Retinal pigment epithelial cell (primary cell): ENCODE measurements at regions not wholly inside any gene's neighbourhood (a gene's known extent, or its start where the extent isn't known, plus 50 kb on each side); places are given as distances from the start of the nearest gene placed in this dataset.

Experiments
- DNase-seq: peaks from one replicate; pipeline ENCODE4 v3.0.0-alpha.2; 2010; ENCODE audit warnings: low read depth
- H3K4me3 ChIP-seq: 2 replicates; pipeline ENCODE4 v1.5.1; 2011; ENCODE audit warnings: mild to moderate bottlenecking, low read length, control low read depth, moderate library complexity
- TF ChIP-seq, protein P1 (sequence below): conservative IDR thresholded peaks from 2 replicates; pipeline ENCODE4 v1.5.1; 2011; ENCODE audit warnings: low read depth, low read length, control low read depth, inconsistent platforms

DNA sequence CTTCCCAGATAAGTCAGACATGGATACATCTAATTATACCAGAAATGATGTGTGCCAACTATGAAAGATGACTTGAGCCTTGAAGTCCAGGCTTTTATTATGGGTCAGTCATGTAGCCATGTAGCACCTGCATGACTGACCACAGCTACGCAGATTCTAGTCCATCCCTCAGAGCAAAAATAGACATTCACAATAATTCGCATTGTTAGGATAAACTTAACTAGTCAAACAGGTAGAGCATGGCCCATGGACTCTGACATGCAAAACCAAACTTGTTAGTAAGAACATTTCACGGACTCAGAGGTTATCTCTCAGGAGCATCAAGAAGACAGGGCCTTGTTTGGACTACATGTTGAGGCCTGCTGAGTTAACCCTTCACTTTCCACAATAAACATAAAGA, 132.6 kb downstream of the PWWP3B start:
- no peak overlapping the region for H3K4me3 ChIP-seq
- no peak for DNase-seq
- TF ChIP-seq, protein P1, sequence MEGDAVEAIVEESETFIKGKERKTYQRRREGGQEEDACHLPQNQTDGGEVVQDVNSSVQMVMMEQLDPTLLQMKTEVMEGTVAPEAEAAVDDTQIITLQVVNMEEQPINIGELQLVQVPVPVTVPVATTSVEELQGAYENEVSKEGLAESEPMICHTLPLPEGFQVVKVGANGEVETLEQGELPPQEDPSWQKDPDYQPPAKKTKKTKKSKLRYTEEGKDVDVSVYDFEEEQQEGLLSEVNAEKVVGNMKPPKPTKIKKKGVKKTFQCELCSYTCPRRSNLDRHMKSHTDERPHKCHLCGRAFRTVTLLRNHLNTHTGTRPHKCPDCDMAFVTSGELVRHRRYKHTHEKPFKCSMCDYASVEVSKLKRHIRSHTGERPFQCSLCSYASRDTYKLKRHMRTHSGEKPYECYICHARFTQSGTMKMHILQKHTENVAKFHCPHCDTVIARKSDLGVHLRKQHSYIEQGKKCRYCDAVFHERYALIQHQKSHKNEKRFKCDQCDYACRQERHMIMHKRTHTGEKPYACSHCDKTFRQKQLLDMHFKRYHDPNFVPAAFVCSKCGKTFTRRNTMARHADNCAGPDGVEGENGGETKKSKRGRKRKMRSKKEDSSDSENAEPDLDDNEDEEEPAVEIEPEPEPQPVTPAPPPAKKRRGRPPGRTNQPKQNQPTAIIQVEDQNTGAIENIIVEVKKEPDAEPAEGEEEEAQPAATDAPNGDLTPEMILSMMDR: no peak

- no peak overlapping the region for H3K4me3 ChIP-seq
- DNase-seq: peak; percentile 48
- TF ChIP-seq, protein P1: no peak
These were observed 134.2 kb downstream of the PWWP3B start for GRCh38 chrX:106302304-106302703.

DNA sequence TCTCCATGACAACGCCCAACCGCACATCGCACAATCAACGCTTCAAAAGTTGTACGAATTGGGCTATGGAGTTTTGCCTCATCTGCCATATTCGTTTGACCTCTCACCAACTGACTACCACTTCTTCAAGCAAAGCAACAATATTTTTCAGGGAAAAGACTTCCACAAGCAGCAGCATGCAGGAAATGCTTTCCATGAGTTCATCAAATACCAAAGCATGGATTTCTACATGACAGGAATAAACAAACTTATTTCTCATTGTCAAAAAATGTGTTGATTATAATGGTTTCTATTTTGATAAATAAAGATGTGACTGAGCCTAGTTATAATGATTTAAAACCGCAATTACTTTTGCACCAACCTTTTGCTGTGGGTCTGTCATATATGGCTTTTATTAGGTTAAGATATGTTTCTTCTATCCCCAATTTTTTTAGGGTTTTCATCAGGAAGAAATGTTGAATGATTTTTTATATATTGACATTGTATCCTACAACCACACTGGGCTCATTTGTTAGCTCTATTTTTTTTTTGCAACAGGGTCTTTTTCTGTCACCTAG, 138.4 kb downstream of the PWWP3B start:
- H3K4me3 ChIP-seq: no peak overlapping the region
- TF ChIP-seq, protein P1: no peak
- no peak for DNase-seq

DNA sequence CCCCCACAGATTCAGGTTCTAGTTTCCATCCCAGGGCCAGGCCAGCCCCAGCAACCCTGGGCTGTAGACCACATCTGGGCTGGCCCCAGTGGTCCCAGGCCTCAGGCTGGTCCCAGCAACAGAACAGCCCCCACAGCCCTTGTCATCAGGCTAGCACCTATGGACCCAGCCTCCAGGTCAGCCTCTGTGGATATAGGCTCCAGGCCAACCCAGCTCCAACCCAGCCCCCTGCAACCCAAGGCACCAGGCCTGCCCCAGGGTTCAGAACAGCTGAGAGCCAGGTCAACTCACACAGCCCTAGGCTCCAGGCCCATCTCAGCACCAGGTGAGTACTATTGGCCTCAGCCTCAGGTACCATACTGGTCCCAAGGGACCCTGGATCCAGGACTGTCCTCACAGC, 155.3 kb downstream of the PWWP3B start:
- DNase-seq: no peak
- H3K4me3 ChIP-seq: no peak overlapping the region
- TF ChIP-seq, protein P1: no peak

- H3K4me3 ChIP-seq: no peak overlapping the region
- TF ChIP-seq, protein P1: no peak
- DNase-seq: no peak
These were observed 163.5 kb downstream of the PWWP3B start for GRCh38 chrX:106331606-106332005.

DNA sequence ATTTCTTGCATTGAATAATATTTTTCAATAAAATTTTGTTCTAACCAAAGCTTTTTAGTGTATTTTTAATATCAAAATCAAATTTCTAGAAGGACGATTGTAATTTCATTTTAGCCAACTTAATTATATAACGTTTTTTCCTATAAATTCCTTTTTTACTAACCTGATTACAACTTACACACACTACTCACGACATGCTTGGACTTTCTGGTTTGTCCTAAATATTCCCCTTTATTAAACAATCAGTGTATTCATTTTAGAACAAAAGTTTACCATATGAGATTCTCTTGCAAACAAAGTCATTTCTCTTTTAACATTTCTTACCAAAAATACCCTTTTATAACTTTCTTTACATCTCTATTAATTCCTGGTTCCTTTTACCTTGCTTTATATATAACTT, 173.7 kb downstream of the PWWP3B start:
- DNase-seq: no peak
- H3K4me3 ChIP-seq: no peak overlapping the region
- TF ChIP-seq, protein P1: no peak

DNA sequence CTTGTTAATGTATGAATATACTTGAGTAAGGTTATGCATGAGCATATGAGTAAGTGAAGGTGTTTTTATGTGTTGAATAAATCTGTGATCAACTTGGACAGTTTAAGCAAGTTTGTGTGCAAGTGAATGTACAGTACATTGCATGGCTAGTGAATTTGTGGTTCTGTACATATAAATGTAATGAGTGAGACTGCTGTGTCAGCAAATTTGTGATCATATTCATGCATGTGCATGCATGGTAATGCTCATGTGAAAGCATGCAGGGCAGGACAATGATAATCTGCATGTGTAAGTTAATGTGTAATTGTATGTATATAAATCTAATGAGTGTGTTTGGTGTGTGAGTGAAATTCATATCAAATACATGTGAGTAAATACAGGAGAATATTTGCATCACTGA, 188.5 kb downstream of the PWWP3B start:
- H3K4me3 ChIP-seq: no peak overlapping the region
- no peak for DNase-seq
- TF ChIP-seq, protein P1: no peak
